OCI-LY1 (cell line): ENCODE measurements at regions not wholly inside any gene's neighbourhood (a gene's known extent, or its start where the extent isn't known, plus 50 kb on each side); places are given as distances from the start of the nearest gene placed in this dataset.

Experiments
- H2AFZ ChIP-seq: fragments of 200-600 bp; sonication (generic), shearing (Covaris generic); 2 replicates; pipeline ENCODE4 v1.6.0; 2014; ENCODE audit warnings: antibody characterized with exemption, mild to moderate bottlenecking, low read length
- H3F3A ChIP-seq: fragments of 200-600 bp; sonication (generic), shearing (Covaris generic); 2 replicates; pipeline ENCODE4 v1.6.0; 2014; ENCODE audit warnings: mild to moderate bottlenecking, antibody characterized with exemption, low read length, moderate library complexity; ENCODE audit not compliant: insufficient read depth
- H3K27ac ChIP-seq: fragments of 200-600 bp; sonication (generic); 2 replicates; pipeline ENCODE4 v1.5.1; 2014; ENCODE audit warnings: low read length, mixed run types, mild to moderate bottlenecking, low read depth; ENCODE audit not compliant: poor library complexity, severe bottlenecking
- H3K27me3 ChIP-seq: fragments of 200-600 bp; sonication (generic); 2 replicates; pipeline ENCODE4 v1.6.0; 2014; ENCODE audit warnings: antibody characterized with exemption, mild to moderate bottlenecking, low read length, moderate library complexity; ENCODE audit not compliant: insufficient read depth
- H3K36me3 ChIP-seq: fragments of 200-600 bp; sonication (generic); 2 replicates; pipeline ENCODE4 v1.6.1; 2014; ENCODE audit warnings: mild to moderate bottlenecking, antibody characterized with exemption, low read length, moderate library complexity, mixed read lengths; ENCODE audit not compliant: insufficient read depth
- H3K4me1 ChIP-seq: fragments of 200-600 bp; sonication (generic); 2 replicates; pipeline ENCODE4 v1.5.1; 2014; ENCODE audit warnings: mild to moderate bottlenecking, low read length, moderate library complexity; ENCODE audit not compliant: insufficient read depth, severe bottlenecking
- H3K4me2 ChIP-seq: fragments of 200-600 bp; sonication (generic), shearing (Covaris generic); 2 replicates; pipeline ENCODE4 v1.6.1; 2014; ENCODE audit warnings: low read length
- H3K4me3 ChIP-seq: fragments of 200-600 bp; sonication (generic); 2 replicates; pipeline ENCODE4 v1.5.1; 2014; ENCODE audit warnings: low read length, low read depth, mild to moderate bottlenecking, mixed read lengths; ENCODE audit not compliant: poor library complexity, severe bottlenecking
- H3K79me2 ChIP-seq: fragments of 200-600 bp; shearing (Covaris generic); 2 replicates; pipeline ENCODE4 v1.6.1; 2016; ENCODE audit warnings: mixed run types, low read length, mixed read lengths; ENCODE audit not compliant: insufficient read depth
- H3K9ac ChIP-seq: fragments of 200-600 bp; sonication (generic), shearing (Covaris generic); 2 replicates; pipeline ENCODE4 v1.6.1; 2014; ENCODE audit warnings: mild to moderate bottlenecking, low read length, mixed read lengths
- H3K9me2 ChIP-seq: fragments of 200-600 bp; sonication (generic), shearing (Covaris generic); 2 replicates; pipeline ENCODE4 v1.6.1; 2014; ENCODE audit warnings: low read depth, mild to moderate bottlenecking, low read length, mixed read lengths
- H3K9me3 ChIP-seq: fragments of 200-600 bp; shearing (Covaris generic); 2 replicates; pipeline ENCODE4 v1.6.1; 2014; ENCODE audit warnings: low read length, mixed read lengths
- H4K20me1 ChIP-seq: fragments of 200-600 bp; sonication (generic), shearing (Covaris generic); 2 replicates; pipeline ENCODE4 v1.6.0; 2016; ENCODE audit warnings: mild to moderate bottlenecking, low read length; ENCODE audit not compliant: insufficient read depth
- EZH2 ChIP-seq: fragments of 200-600 bp; sonication (generic), shearing (Covaris generic); IDR thresholded peaks from 2 replicates; pipeline ENCODE4 v1.8.0; 2017; ENCODE audit warnings: borderline replicate concordance, mixed run types, mild to moderate bottlenecking, antibody characterized with exemption, low read length, moderate library complexity, mixed read lengths
- TF ChIP-seq, protein P1 (sequence below): fragments of 200-600 bp; sonication (generic), shearing (Covaris generic); IDR thresholded peaks from 2 replicates; pipeline ENCODE4 v1.5.1; 2017; ENCODE audit warnings: mild to moderate bottlenecking, antibody characterized with exemption, low read length, moderate library complexity, mixed read lengths

- Histone ChIP-seq H2AFZ (no peak overlapping the region), H3F3A (no peaks in the 10 kb centered on the region), H3K4me1 (no peaks in the 10 kb centered on the region), H3K36me3 (no peaks in the 10 kb centered on the region), H3K4me2 (no peak overlapping the region), H3K27me3 (no peaks in the 10 kb centered on the region), H3K27ac (no peak overlapping the region), H3K9me3 (no peaks in the 10 kb centered on the region), H4K20me1 (no peaks in the 10 kb centered on the region), H3K9me2 (no peaks in the 10 kb centered on the region), H3K4me3 (no peak overlapping the region), H3K9ac (no peak overlapping the region), H3K79me2 (no peaks in the 10 kb centered on the region)
- TF ChIP-seq, protein P1, sequence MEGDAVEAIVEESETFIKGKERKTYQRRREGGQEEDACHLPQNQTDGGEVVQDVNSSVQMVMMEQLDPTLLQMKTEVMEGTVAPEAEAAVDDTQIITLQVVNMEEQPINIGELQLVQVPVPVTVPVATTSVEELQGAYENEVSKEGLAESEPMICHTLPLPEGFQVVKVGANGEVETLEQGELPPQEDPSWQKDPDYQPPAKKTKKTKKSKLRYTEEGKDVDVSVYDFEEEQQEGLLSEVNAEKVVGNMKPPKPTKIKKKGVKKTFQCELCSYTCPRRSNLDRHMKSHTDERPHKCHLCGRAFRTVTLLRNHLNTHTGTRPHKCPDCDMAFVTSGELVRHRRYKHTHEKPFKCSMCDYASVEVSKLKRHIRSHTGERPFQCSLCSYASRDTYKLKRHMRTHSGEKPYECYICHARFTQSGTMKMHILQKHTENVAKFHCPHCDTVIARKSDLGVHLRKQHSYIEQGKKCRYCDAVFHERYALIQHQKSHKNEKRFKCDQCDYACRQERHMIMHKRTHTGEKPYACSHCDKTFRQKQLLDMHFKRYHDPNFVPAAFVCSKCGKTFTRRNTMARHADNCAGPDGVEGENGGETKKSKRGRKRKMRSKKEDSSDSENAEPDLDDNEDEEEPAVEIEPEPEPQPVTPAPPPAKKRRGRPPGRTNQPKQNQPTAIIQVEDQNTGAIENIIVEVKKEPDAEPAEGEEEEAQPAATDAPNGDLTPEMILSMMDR: no peak
- no peak for TF ChIP-seq EZH2
Observed at GRCh38 chr2:56918790-56919189, 735.0 kb downstream of the CCDC85A start.

GRCh38 chr2:56933976-56934375 lies 750.2 kb downstream of the CCDC85A start:
- H3K4me1 ChIP-seq: no peaks in the 10 kb centered on the region
- no peak for TF ChIP-seq EZH2
- TF ChIP-seq, protein P1: no peak
- no peak overlapping the region for H3K4me2 ChIP-seq
- H3K36me3 ChIP-seq: no peaks in the 10 kb centered on the region
- no peak overlapping the region for H3K9ac ChIP-seq
- H2AFZ ChIP-seq: no peak overlapping the region
- no peaks in the 10 kb centered on the region for H3K27me3 ChIP-seq
- H3K9me2 ChIP-seq: no peaks in the 10 kb centered on the region
- no peaks in the 10 kb centered on the region for H3F3A ChIP-seq
- no peaks in the 10 kb centered on the region for H3K9me3 ChIP-seq
- H3K79me2 ChIP-seq: no peaks in the 10 kb centered on the region
- H3K4me3 ChIP-seq: no peak overlapping the region
- H3K27ac ChIP-seq: no peak overlapping the region
- H4K20me1 ChIP-seq: no peaks in the 10 kb centered on the region

DNA sequence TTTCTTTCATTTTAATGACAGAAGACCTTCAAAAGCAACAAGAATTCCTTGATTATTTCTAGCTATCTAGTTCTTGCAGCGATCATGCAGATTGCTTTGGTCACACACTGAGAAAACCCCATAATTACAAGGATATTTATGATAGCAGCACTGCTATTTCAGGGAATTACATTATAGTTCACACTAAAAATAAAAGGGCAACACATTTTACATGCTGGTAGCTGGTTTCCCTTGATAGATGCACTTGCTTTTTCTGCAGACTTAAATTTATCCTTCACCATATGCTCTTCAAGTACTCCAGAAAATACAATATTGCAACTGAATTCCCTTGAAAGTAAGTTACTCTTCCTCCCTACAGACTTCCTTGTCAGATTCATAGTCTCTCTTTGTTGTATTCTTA lies 751.1 kb downstream of the CCDC85A start:
- no peaks in the 10 kb centered on the region for H3K9me2 ChIP-seq
- H3K4me2 ChIP-seq: no peak overlapping the region
- H3K9me3 ChIP-seq: no peaks in the 10 kb centered on the region
- H2AFZ ChIP-seq: no peak overlapping the region
- H3K9ac ChIP-seq: no peak overlapping the region
- no peaks in the 10 kb centered on the region for H3K79me2 ChIP-seq
- no peaks in the 10 kb centered on the region for H4K20me1 ChIP-seq
- H3K36me3 ChIP-seq: no peaks in the 10 kb centered on the region
- H3K27me3 ChIP-seq: no peaks in the 10 kb centered on the region
- H3F3A ChIP-seq: no peaks in the 10 kb centered on the region
- no peak overlapping the region for H3K27ac ChIP-seq
- no peaks in the 10 kb centered on the region for H3K4me1 ChIP-seq
- no peak overlapping the region for H3K4me3 ChIP-seq
- TF ChIP-seq EZH2: no peak
- TF ChIP-seq, protein P1: no peak
